ENCODE measurements at regions not wholly inside any gene's neighbourhood (a gene's known extent, or its start where the extent isn't known, plus 50 kb on each side); places are given as distances from the start of the nearest gene placed in this dataset.

DNA sequence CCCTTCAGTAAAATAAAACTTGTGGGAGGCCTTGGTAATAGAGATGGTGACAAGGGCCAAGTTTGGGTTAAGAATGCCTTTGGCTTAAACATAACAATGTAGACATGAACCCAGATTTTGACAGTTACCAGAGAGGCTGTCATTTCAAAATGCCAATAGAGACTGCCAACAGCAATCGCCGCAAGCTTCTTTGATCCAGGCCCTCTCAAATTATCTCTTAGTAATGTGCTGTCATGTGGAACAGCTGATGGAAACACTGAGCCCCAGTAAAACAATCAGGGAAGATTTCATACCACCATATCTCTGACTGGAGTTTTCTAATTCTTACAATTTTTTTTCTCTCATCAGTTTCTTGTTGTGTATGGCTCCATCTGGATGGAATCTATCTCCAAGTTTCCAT, 80.5 kb downstream of the ZNF330 start:
- TF ChIP-seq, protein P1, sequence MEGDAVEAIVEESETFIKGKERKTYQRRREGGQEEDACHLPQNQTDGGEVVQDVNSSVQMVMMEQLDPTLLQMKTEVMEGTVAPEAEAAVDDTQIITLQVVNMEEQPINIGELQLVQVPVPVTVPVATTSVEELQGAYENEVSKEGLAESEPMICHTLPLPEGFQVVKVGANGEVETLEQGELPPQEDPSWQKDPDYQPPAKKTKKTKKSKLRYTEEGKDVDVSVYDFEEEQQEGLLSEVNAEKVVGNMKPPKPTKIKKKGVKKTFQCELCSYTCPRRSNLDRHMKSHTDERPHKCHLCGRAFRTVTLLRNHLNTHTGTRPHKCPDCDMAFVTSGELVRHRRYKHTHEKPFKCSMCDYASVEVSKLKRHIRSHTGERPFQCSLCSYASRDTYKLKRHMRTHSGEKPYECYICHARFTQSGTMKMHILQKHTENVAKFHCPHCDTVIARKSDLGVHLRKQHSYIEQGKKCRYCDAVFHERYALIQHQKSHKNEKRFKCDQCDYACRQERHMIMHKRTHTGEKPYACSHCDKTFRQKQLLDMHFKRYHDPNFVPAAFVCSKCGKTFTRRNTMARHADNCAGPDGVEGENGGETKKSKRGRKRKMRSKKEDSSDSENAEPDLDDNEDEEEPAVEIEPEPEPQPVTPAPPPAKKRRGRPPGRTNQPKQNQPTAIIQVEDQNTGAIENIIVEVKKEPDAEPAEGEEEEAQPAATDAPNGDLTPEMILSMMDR (IDR thresholded peaks at IDR 0.05), result no peak
- TF ChIP-seq POLR2A (IDR thresholded peaks at IDR 0.05), result no peak
